ENCODE measurements at regions not wholly inside any gene's neighbourhood (a gene's known extent, or its start where the extent isn't known, plus 50 kb on each side); places are given as distances from the start of the nearest gene placed in this dataset.

- TF ChIP-seq EZH2 (IDR thresholded peaks at IDR 0.05; ENCODE audit: borderline replicate concordance, insufficient read depth, low read length, poor library complexity, severe bottlenecking) (no peak), MXI1 (conservative IDR thresholded peaks at IDR 0.05; ENCODE audit: poor library complexity, severe bottlenecking) (no peak), RAD21 (conservative IDR thresholded peaks at IDR 0.05) (no peak), CTCF (IDR thresholded peaks at IDR 0.05; ENCODE audit: poor library complexity, severe bottlenecking) (no peak)
Observed at GRCh38 chr2:16091576-16092282, 151.4 kb downstream of the MYCN start.
